GM06990 (cell line): ENCODE measurements at regions not wholly inside any gene's neighbourhood (a gene's known extent, or its start where the extent isn't known, plus 50 kb on each side); places are given as distances from the start of the nearest gene placed in this dataset.

Experiments used
- DNase-seq: peaks from one replicate; pipeline ENCODE4 v3.0.0-alpha.2; 2011; ENCODE audit not compliant: insufficient read length; ENCODE audit errors: extremely low read depth
- H3K27me3 ChIP-seq: replicated peaks from 2 replicates; pipeline ENCODE4 v1.6.0; 2011; ENCODE audit warnings: low read length; ENCODE audit not compliant: control insufficient read depth, insufficient read depth
- H3K36me3 ChIP-seq: 2 replicates; pipeline ENCODE4 v1.5.1; 2011; ENCODE audit warnings: low read length; ENCODE audit not compliant: control insufficient read depth, insufficient read depth
- H3K4me3 ChIP-seq: replicated peaks from 2 replicates; pipeline ENCODE4 v1.5.1; 2011; ENCODE audit warnings: low read depth, mild to moderate bottlenecking, control low read depth, low read length
- TF ChIP-seq, protein P1 (sequence below): IDR thresholded peaks from 2 replicates; pipeline ENCODE4 v1.5.1; 2011; ENCODE audit warnings: low read length, control low read depth, mild to moderate bottlenecking, inconsistent platforms; ENCODE audit not compliant: insufficient read depth, poor library complexity, severe bottlenecking

DNA sequence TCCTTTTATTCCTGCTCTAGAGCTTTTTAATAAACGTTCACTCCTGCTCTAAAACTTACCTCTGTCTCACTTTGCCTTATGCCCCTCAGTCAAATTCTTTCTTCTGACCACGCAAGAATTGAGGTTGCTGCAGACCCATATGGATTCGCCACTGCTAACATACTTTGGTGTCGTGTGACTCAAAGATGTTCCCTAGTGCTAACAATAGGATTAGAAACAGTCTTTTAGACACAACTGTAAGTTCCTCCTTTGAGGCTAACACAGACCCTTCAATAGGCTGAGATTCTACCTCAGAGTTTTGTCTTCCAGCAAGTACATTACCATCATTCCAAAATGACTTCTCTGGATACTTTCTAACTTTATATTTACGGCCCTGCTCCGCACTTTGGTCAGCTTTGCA lies 149.5 kb upstream of the COX10 start:
- DNase-seq = no peak
- TF ChIP-seq, protein P1, sequence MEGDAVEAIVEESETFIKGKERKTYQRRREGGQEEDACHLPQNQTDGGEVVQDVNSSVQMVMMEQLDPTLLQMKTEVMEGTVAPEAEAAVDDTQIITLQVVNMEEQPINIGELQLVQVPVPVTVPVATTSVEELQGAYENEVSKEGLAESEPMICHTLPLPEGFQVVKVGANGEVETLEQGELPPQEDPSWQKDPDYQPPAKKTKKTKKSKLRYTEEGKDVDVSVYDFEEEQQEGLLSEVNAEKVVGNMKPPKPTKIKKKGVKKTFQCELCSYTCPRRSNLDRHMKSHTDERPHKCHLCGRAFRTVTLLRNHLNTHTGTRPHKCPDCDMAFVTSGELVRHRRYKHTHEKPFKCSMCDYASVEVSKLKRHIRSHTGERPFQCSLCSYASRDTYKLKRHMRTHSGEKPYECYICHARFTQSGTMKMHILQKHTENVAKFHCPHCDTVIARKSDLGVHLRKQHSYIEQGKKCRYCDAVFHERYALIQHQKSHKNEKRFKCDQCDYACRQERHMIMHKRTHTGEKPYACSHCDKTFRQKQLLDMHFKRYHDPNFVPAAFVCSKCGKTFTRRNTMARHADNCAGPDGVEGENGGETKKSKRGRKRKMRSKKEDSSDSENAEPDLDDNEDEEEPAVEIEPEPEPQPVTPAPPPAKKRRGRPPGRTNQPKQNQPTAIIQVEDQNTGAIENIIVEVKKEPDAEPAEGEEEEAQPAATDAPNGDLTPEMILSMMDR = no peak
- no peak overlapping the region for H3K4me3 ChIP-seq

DNA sequence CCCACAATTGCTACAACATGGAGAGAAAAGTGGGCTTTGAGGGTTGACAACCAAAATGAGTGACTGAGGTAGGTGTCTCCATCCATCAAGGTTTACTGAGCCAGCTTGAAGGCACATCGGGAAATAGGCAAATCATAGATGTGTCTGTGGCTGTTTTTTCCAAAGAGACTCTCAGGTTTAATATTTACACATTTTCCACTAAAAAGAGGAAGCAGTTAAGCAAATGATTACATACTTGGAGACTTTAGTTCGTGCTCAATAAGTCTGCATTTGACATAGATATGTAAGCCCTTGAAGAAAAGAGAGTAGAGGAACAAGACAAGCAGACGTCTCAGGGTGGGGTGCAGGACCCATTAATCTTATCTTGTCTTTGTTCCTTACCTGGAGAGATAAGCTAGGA lies 148.9 kb upstream of the COX10 start:
- TF ChIP-seq, protein P1 = no peak
- no peaks in the 10 kb centered on the region for H3K36me3 ChIP-seq
- H3K4me3 ChIP-seq = no peak overlapping the region
- no peak for DNase-seq
- H3K27me3 ChIP-seq = no peaks in the 10 kb centered on the region

More for the DNA sequence above, 149.5 kb upstream of the COX10 start:
- no peaks in the 10 kb centered on the region for H3K27me3 ChIP-seq
- no peaks in the 10 kb centered on the region for H3K36me3 ChIP-seq

DNA sequence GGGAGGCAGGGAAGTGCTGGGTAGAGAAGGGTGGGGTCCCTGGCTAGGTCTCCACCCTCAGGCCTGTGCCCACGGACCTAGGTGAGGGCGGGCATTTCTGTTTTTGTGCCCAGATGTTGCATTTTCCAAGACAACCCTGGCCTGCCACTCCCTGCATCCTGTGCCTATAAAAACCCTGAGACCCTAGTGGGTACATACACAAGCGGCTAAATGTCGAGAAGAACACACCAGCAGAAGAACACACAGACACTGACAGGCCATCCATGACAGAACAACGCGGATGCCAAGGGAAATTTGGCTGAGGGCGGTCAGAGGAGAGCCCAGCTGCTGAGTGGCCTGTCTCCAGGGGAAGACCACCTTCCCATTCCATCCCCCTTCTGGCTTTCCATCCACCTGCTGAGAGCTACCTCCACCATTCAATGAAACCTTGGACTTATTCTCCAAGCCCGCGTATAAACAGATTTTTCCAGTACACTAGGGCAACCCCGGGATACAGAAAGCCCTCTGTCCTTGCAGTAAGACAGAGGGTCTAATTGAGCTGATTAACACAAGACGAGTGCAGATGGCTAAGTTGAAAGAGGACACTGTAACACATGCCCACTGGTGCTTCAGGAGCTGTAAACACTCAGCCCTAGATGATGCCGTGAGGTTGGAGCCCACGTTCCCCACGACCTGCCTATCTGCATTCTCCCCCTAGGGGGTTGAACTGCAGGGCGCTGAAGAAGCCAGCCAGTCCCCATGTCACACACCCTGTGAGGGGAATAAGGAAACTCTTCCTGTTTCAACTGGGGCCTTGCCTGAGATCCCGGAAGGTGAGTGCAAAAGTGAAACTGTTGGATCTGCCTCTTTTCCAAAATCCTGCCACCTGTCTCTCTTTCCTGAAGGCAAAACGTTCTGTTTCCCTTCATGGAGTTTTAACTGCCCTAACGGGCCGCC lies 147.2 kb upstream of the COX10 start:
- TF ChIP-seq, protein P1 = no peak
- H3K27me3 ChIP-seq = no peaks in the 10 kb centered on the region
- no peaks in the 10 kb centered on the region for H3K36me3 ChIP-seq
- H3K4me3 ChIP-seq = no peak overlapping the region
- DNase-seq = no peak

DNA sequence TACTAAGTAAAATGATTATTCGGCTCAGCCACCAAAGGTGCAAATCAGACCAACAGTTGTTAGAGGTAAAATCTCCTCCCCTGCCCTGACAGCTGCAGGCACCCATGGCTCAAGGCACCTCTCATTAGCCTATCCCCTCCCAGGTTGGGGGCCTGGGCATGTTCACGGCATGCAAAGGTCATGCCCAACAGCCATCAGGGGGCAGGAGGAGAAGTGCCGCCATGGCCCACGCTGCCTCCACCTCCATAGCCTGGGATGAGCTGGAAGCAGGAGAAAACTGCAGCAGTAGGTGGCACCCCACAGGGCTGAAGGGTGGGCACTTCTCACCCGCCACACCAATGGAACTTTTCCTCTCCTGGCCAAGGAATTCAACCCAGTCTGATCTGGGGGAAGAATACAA lies 146.4 kb upstream of the COX10 start:
- Histone ChIP-seq H3K36me3 (no peaks in the 10 kb centered on the region), H3K4me3 (no peak overlapping the region), H3K27me3 (no peaks in the 10 kb centered on the region)
- TF ChIP-seq, protein P1 = no peak
- DNase-seq = no peak

DNA sequence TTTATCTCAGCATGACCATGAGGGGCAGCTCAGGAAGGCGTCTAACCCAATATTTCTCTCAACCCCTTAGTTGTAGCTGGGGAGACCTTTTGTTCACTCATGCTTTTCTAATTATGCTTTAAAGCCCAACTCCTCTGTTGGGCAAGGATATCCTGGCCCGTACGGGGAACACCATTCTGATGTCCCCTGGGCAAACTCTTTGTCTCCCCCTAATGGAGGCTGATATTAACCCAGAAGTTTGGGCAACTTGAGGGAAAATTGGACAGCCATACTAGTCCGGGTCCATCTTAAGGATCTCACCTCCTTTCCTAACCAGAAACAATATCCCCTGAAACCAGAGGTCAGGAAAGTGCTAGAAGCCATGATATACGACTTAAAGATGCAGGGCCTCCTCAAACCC lies 143.7 kb upstream of the COX10 start:
- H3K27me3 ChIP-seq = no peaks in the 10 kb centered on the region
- H3K36me3 ChIP-seq = no peaks in the 10 kb centered on the region
- no peak for DNase-seq
- H3K4me3 ChIP-seq = no peak overlapping the region
- TF ChIP-seq, protein P1 = no peak
